Peyer's patch (tissue), 4 donors: ENCODE measurements at regions not wholly inside any gene's neighbourhood (a gene's known extent, or its start where the extent isn't known, plus 50 kb on each side); places are given as distances from the start of the nearest gene placed in this dataset.

Experiments
- DNase-seq, 3 donors: peaks; one replicate each; pipeline ENCODE4 v3.0.0-alpha.2; 2017 to 2019
- H3K27ac ChIP-seq, 4 donors: fragments of 200-600 bp; sonication (generic); one replicate each; pipeline ENCODE4 v1.5.1; 2016 to 2019
- H3K27me3 ChIP-seq, 2 donors: fragments of 200-600 bp; sonication (generic); one replicate each; pipeline ENCODE4 v1.5.1; 2019
- H3K36me3 ChIP-seq, 3 donors: fragments of 200-600 bp; sonication (generic); one replicate each; pipeline ENCODE4 v1.5.1; 2016 to 2019
- H3K4me1 ChIP-seq, 4 donors: fragments of 200-600 bp; sonication (generic); one replicate each; pipeline ENCODE4 v1.5.1; 2016 to 2019
- H3K4me3 ChIP-seq, 4 donors: fragments of 200-600 bp; sonication (generic); 1 replicate in 3 of 4; 2 replicates in 1 of 4; pipeline ENCODE4 v1.5.1; 2016 to 2019; ENCODE audit warnings: mild to moderate bottlenecking in 1 of 4
- H3K9me3 ChIP-seq, 4 donors: fragments of 200-600 bp; sonication (generic); one replicate each; pipeline ENCODE4 v1.5.1; 2016 to 2019; ENCODE audit warnings: mild to moderate bottlenecking in 1 of 4
- CTCF ChIP-seq, 6 experiments: fragments of 450-650 bp in 4 of 6; fragments of 200-600 bp in 2 of 6; sonication (generic) in 1 of 6; IDR thresholded peaks; one replicate each; pipeline ENCODE4 v1.5.1; 2017 to 2019; ENCODE audit warnings: antibody characterized with exemption in 6 of 6, mild to moderate bottlenecking in 3 of 6, moderate library complexity in 1 of 6
- POLR2A ChIP-seq, 2 donors: fragments of 450-650 bp; IDR thresholded peaks; one replicate each; pipeline ENCODE4 v1.5.1; 2017; ENCODE audit warnings: antibody characterized with exemption in 2 of 2, mild to moderate bottlenecking in 2 of 2, moderate library complexity in 2 of 2

GRCh38 chr2:2699121-2699505 is 368.0 kb upstream of the MYT1L start:
- H3K4me3 ChIP-seq, result no peak overlapping the region
- H3K9me3 ChIP-seq, result no peaks in the 10 kb centered on the region
- H3K27ac ChIP-seq, result no peak overlapping the region
- DNase-seq, result no peak
- H3K36me3 ChIP-seq, result no peaks in the 10 kb centered on the region
- TF ChIP-seq CTCF (IDR thresholded peaks at IDR 0.05), result no peak
- no peak for TF ChIP-seq POLR2A (IDR thresholded peaks at IDR 0.05)
- H3K4me1 ChIP-seq, result no peaks in the 10 kb centered on the region
- H3K27me3 ChIP-seq, result no peaks in the 10 kb centered on the region

GRCh38 chr2:2698182-2699120 is 367.4 kb upstream of the MYT1L start:
- Histone ChIP-seq H3K36me3 (no peaks in the 10 kb centered on the region), H3K27me3 (no peaks in the 10 kb centered on the region), H3K4me1 (no peaks in the 10 kb centered on the region), H3K27ac (no peak overlapping the region), H3K4me3 (no peak overlapping the region), H3K9me3 (no peaks in the 10 kb centered on the region)
- TF ChIP-seq POLR2A (IDR thresholded peaks at IDR 0.05) (no peak), CTCF (IDR thresholded peaks at IDR 0.05) (no peak)
- no peak for DNase-seq

GRCh38 chr2:2696733-2697455 is 365.8 kb upstream of the MYT1L start:
- H3K36me3 ChIP-seq, result no peaks in the 10 kb centered on the region
- no peaks in the 10 kb centered on the region for H3K9me3 ChIP-seq
- TF ChIP-seq CTCF (IDR thresholded peaks at IDR 0.05), result no peak
- no peak for TF ChIP-seq POLR2A (IDR thresholded peaks at IDR 0.05)
- no peak for DNase-seq
- no peaks in the 10 kb centered on the region for H3K27me3 ChIP-seq
- no peak overlapping the region for H3K4me3 ChIP-seq
- H3K27ac ChIP-seq, result no peak overlapping the region
- H3K4me1 ChIP-seq, result no peaks in the 10 kb centered on the region

- H3K9me3 ChIP-seq, result no peaks in the 10 kb centered on the region
- H3K4me3 ChIP-seq, result no peak overlapping the region
- no peak for DNase-seq
- TF ChIP-seq POLR2A (IDR thresholded peaks at IDR 0.05), result no peak
- no peak overlapping the region for H3K27ac ChIP-seq
- no peaks in the 10 kb centered on the region for H3K36me3 ChIP-seq
- no peaks in the 10 kb centered on the region for H3K27me3 ChIP-seq
- no peaks in the 10 kb centered on the region for H3K4me1 ChIP-seq
These were observed 365.2 kb upstream of the MYT1L start for GRCh38 chr2:2696325-2696724.

- Histone ChIP-seq H3K36me3 (no peaks in the 10 kb centered on the region), H3K9me3 (no peaks in the 10 kb centered on the region), H3K4me1 (no peaks in the 10 kb centered on the region), H3K4me3 (no peak overlapping the region), H3K27me3 (no peaks in the 10 kb centered on the region), H3K27ac (no peak overlapping the region)
- TF ChIP-seq POLR2A (IDR thresholded peaks at IDR 0.05) (no peak), CTCF (IDR thresholded peaks at IDR 0.05) (no peak)
- DNase-seq, result no peak
These were observed 363.7 kb upstream of the MYT1L start for GRCh38 chr2:2694746-2695145.
